HG03457 (cell line): ENCODE measurements at regions not wholly inside any gene's neighbourhood (a gene's known extent, or its start where the extent isn't known, plus 50 kb on each side); places are given as distances from the start of the nearest gene placed in this dataset.

Experiments
- ATAC-seq: cut with Tn5 transposase; IDR thresholded peaks from one replicate; pipeline ENCODE4 v1.9.1; 2021; ENCODE audit warnings: moderate number of reproducible peaks; ENCODE audit not compliant: unreplicated experiment

- no peak for ATAC-seq
Measured at GRCh38 chr1:38347446-38348175, 301.0 kb upstream of the POU3F1 start.

- no peak for ATAC-seq
Measured at GRCh38 chr1:38344716-38345115, 298.1 kb upstream of the POU3F1 start.

- no peak for ATAC-seq
Measured at GRCh38 chr1:38341694-38342093, 295.1 kb upstream of the POU3F1 start.

- ATAC-seq: no peak
Measured at GRCh38 chr1:38340409-38340808, 293.8 kb upstream of the POU3F1 start.

- no peak for ATAC-seq
Measured at GRCh38 chr1:38337711-38338110, 291.1 kb upstream of the POU3F1 start.

- ATAC-seq: no peak
Measured at GRCh38 chr1:38336961-38337360, 290.4 kb upstream of the POU3F1 start.

GRCh38 chr1:38336301-38336923 lies 289.8 kb upstream of the POU3F1 start:
- ATAC-seq: no peak

- no peak for ATAC-seq
Measured at GRCh38 chr1:38334930-38335592, 288.5 kb upstream of the POU3F1 start.

GRCh38 chr1:38332649-38333310 lies 286.2 kb upstream of the POU3F1 start:
- ATAC-seq: no peak

- no peak for ATAC-seq
Measured at GRCh38 chr1:38331496-38332210, 285.1 kb upstream of the POU3F1 start.

GRCh38 chr1:38330799-38331198 lies 284.2 kb upstream of the POU3F1 start:
- ATAC-seq: no peak

- no peak for ATAC-seq
Measured at GRCh38 chr1:38329644-38330043, 283.1 kb upstream of the POU3F1 start.

GRCh38 chr1:38328278-38329035 lies 281.9 kb upstream of the POU3F1 start:
- no peak for ATAC-seq

- no peak for ATAC-seq
Measured at GRCh38 chr1:38327559-38327973, 281.0 kb upstream of the POU3F1 start.

- ATAC-seq: no peak
Measured at GRCh38 chr1:38326856-38327255, 280.3 kb upstream of the POU3F1 start.

GRCh38 chr1:38326135-38326534 lies 279.5 kb upstream of the POU3F1 start:
- no peak for ATAC-seq

GRCh38 chr1:38312753-38313152 lies 266.2 kb upstream of the POU3F1 start:
- ATAC-seq: no peak

- no peak for ATAC-seq
Measured at GRCh38 chr1:38310079-38310478, 263.5 kb upstream of the POU3F1 start.

- no peak for ATAC-seq
Measured at GRCh38 chr1:38308780-38309179, 262.2 kb upstream of the POU3F1 start.

- no peak for ATAC-seq
Measured at GRCh38 chr1:38305666-38306065, 259.1 kb upstream of the POU3F1 start.
